ENCODE measurements at regions not wholly inside any gene's neighbourhood (a gene's known extent, or its start where the extent isn't known, plus 50 kb on each side); places are given as distances from the start of the nearest gene placed in this dataset.

DNA sequence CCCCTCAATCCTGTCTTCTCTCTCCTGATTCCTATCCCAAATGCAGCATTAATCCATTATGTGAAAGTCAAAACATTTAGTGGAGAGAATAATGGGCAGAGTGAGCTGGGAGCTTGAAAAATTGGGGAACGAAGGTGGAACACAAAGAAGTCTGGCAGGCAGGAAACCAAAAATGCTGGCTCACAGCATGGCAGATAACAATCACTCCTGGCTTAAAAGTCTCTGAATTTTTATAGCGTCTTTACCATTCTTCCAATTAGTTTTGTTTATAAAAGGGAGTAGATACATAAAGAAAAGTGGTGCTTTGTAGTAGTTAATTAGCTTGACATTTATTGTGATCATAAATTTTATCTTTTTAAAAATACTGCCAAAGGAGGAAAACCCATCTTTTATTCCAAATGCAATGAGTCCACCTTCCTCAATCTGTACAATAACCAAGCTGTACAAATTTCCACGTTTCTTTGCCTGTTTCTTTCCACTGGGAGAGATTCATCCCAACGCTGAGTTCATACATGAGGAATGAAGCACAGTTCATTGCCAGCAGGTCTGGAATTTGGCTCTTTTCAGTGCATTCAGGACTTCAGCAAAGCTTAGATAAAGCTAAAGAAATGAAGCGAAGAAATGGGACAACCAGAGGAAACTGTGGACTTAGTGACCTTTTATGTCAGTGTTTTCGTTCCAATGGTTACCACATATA lies 174.7 kb downstream of the HMHB1 start:
- Mint-ChIP-seq H3K27me3 (peaks cover 2% of the 10 kb centered on the region), H3K36me3 (no peaks in the 10 kb centered on the region), H3K9me3 (peaks cover 0 to 2% (median 0%) of the 10 kb centered on the region in 3 donors), H3K4me3 (no peak overlapping the region), H3K4me1 (peaks cover 4 to 6% (median 6%) of the 10 kb centered on the region in 3 donors), H3K27ac (no peak overlapping the region)

GRCh38 chr5:143987264-143987663 lies 175.3 kb downstream of the HMHB1 start:
- peaks cover 2% of the 10 kb centered on the region for H3K27me3 Mint-ChIP-seq
- H3K4me1 Mint-ChIP-seq, result peaks cover 4 to 6% (median 6%) of the 10 kb centered on the region in 3 donors
- H3K36me3 Mint-ChIP-seq, result no peaks in the 10 kb centered on the region
- H3K4me3 Mint-ChIP-seq, result no peak overlapping the region
- peaks cover 0 to 2% (median 0%) of the 10 kb centered on the region in 3 donors for H3K9me3 Mint-ChIP-seq
- H3K27ac Mint-ChIP-seq, result no peak overlapping the region

DNA sequence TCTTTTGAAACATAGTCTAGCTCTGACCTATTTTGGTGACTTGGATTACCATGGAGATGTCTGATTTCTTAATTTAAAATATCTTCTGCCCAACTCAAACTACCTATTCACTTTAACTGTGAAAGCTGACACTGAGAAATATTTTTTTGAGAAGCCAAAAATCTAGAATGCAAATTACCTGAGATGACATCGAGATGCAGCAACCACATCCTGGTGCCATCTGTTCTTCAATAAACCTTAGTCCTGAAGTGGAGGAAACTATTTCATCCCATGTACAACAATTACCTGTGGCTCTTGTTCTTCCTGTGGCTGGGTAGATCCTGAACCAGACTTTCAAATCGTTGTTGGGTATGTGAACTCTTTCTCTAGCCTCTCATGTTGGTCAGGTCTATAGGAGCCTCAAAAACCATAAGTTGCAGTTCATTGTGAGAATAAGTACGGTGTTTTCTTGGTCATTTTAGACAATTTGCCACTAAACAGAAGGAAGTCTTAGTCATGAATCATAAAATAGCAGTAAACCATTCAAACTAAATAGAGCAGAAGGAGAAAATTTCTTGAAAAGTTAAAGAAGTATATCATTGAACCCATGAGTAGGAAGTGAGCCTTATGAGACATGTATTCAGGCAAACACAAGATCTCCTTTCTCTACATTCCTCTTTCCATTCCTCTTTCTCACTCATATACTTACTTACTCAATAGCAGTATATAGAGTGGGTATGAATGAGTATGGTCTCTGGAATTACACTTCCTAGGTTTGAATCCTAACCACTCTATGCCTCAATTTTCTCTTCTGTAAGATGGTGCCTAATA lies 176.0 kb downstream of the HMHB1 start:
- peaks cover 0 to 2% (median 0%) of the 10 kb centered on the region in 3 donors for H3K9me3 Mint-ChIP-seq
- H3K36me3 Mint-ChIP-seq, result no peaks in the 10 kb centered on the region
- no peak overlapping the region for H3K27ac Mint-ChIP-seq
- peaks cover 2% of the 10 kb centered on the region for H3K27me3 Mint-ChIP-seq
- peaks cover 4 to 6% (median 6%) of the 10 kb centered on the region in 3 donors for H3K4me1 Mint-ChIP-seq
- peak overlapping the region in 1 of 4 donors; percentile 5 for H3K4me3 Mint-ChIP-seq

GRCh38 chr5:143992496-143992895 lies 178.0 kb downstream of the YIPF5 start:
- peaks cover 4 to 7% (median 6%) of the 10 kb centered on the region in 3 donors for H3K4me1 Mint-ChIP-seq
- H3K36me3 Mint-ChIP-seq, result no peaks in the 10 kb centered on the region
- no peak overlapping the region for H3K4me3 Mint-ChIP-seq
- H3K27me3 Mint-ChIP-seq, result no peaks in the 10 kb centered on the region
- no peak overlapping the region for H3K27ac Mint-ChIP-seq
- H3K9me3 Mint-ChIP-seq, result no peaks in the 10 kb centered on the region

DNA sequence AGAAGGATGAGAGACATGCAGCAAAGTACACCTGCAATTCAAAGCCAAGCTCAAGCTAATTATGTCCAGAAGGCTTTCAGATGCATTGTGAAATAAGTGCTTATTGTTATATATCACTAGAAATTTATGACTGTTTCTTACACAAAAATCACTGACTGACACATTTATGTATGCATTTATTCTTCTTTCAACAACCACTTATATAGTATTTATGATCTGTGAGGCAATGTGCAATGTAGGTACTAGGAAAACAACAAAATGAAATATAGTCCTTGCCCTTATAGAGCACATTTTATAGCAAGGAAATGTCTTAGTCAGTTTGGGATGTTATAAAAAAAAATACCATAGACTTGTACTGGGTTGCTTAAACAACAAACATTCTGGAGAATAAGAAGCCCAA lies 167.6 kb downstream of the YIPF5 start:
- H3K9me3 Mint-ChIP-seq, result no peaks in the 10 kb centered on the region
- no peak overlapping the region for H3K4me3 Mint-ChIP-seq
- H3K27me3 Mint-ChIP-seq, result no peaks in the 10 kb centered on the region
- no peaks in the 10 kb centered on the region for H3K4me1 Mint-ChIP-seq
- H3K36me3 Mint-ChIP-seq, result no peaks in the 10 kb centered on the region
- H3K27ac Mint-ChIP-seq, result no peak overlapping the region

GRCh38 chr5:144003636-144004035 lies 166.8 kb downstream of the YIPF5 start:
- H3K4me3 Mint-ChIP-seq, result no peak overlapping the region
- no peaks in the 10 kb centered on the region for H3K36me3 Mint-ChIP-seq
- H3K27ac Mint-ChIP-seq, result no peak overlapping the region
- H3K27me3 Mint-ChIP-seq, result no peaks in the 10 kb centered on the region
- no peaks in the 10 kb centered on the region for H3K9me3 Mint-ChIP-seq
- H3K4me1 Mint-ChIP-seq, result no peaks in the 10 kb centered on the region

DNA sequence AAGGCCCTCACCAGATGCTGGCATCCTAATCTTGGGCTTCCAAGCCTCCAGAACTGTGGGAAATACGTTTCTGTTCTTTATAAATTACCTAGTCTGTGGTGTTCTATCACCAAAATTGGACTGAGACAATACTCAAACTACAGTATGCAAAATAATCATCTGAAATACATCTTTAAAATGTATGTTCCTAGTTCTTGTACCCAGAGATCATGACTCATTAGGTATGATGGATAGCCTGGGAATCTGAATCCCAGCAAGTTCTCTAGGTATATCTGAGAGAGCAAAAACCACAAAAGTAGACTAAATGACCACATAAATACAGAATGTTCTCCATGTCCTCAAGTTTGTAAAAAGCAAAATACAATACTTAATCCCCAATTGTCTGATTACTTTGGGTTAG lies 166.3 kb downstream of the YIPF5 start:
- no peak overlapping the region for H3K4me3 Mint-ChIP-seq
- H3K4me1 Mint-ChIP-seq, result no peaks in the 10 kb centered on the region
- H3K9me3 Mint-ChIP-seq, result no peaks in the 10 kb centered on the region
- no peak overlapping the region for H3K27ac Mint-ChIP-seq
- H3K36me3 Mint-ChIP-seq, result no peaks in the 10 kb centered on the region
- no peaks in the 10 kb centered on the region for H3K27me3 Mint-ChIP-seq

GRCh38 chr5:144004751-144005150 lies 165.7 kb downstream of the YIPF5 start:
- Mint-ChIP-seq H3K4me1 (no peaks in the 10 kb centered on the region), H3K27ac (no peak overlapping the region), H3K4me3 (no peak overlapping the region), H3K9me3 (no peaks in the 10 kb centered on the region), H3K36me3 (no peaks in the 10 kb centered on the region), H3K27me3 (no peaks in the 10 kb centered on the region)

- H3K4me3 Mint-ChIP-seq, result no peak overlapping the region
- H3K27me3 Mint-ChIP-seq, result peaks cover 3% of the 10 kb centered on the region
- H3K9me3 Mint-ChIP-seq, result peaks cover under 1 to 5% (median 3%) of the 10 kb centered on the region in 3 donors
- no peaks in the 10 kb centered on the region for H3K4me1 Mint-ChIP-seq
- peaks cover 2% of the 10 kb centered on the region for H3K36me3 Mint-ChIP-seq
- H3K27ac Mint-ChIP-seq, result no peak overlapping the region
These were observed 161.3 kb downstream of the YIPF5 start for GRCh38 chr5:144009116-144009515.

DNA sequence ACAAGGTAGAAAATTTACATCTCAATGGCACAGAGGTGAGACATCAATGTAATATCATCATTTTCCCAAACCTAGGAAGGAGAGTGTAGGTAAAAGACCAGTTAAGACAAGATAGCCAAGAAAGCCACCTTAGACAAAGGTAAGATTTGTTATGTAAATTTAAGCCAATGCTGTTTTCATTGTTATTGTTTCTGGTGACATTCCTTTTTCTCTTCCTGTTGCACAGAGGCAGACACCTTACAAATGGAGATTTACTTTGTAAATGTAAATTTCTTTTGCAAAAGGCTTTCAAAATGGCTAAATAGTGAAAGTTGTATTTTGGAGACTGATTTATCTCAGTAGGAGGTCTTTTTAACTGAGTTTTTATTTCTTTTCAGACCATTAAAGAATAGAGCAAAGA lies 159.1 kb downstream of the YIPF5 start:
- peaks cover 3% of the 10 kb centered on the region for H3K27me3 Mint-ChIP-seq
- peaks cover 5% of the 10 kb centered on the region for H3K36me3 Mint-ChIP-seq
- no peak overlapping the region for H3K4me3 Mint-ChIP-seq
- no peak overlapping the region for H3K27ac Mint-ChIP-seq
- H3K9me3 Mint-ChIP-seq, result peaks cover 3 to 5% (median 3%) of the 10 kb centered on the region in 3 donors
- H3K4me1 Mint-ChIP-seq, result peaks cover 0 to 2% (median 0%) of the 10 kb centered on the region in 3 donors

- no peak overlapping the region for H3K27ac Mint-ChIP-seq
- peaks cover 5% of the 10 kb centered on the region for H3K36me3 Mint-ChIP-seq
- H3K27me3 Mint-ChIP-seq, result peaks cover 4% of the 10 kb centered on the region
- H3K4me1 Mint-ChIP-seq, result peaks cover 0 to 2% (median 0%) of the 10 kb centered on the region in 3 donors
- H3K4me3 Mint-ChIP-seq, result no peak overlapping the region
- H3K9me3 Mint-ChIP-seq, result peaks cover 3 to 5% (median 3%) of the 10 kb centered on the region in 3 donors
These were observed 156.6 kb downstream of the YIPF5 start for GRCh38 chr5:144013816-144014215.

DNA sequence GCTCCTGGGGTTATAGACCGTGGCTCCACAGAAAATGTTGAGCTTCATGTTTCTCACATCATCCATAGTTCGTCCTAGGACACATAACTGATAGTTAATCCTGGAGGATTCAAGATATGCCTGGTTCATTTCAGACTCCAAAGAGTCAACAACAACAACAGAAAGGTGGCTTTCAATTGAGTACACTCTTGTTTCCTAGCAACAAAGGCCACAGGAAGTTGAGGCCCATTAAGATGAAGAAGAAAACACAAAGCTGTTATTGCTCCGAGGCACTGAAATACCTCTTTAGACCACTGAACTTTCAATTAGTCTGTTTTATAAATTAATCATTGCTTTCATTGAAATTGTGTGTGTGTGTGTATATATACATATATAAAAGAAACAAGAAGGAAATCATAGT lies 154.5 kb downstream of the YIPF5 start:
- Mint-ChIP-seq H3K27ac (no peak overlapping the region), H3K4me3 (no peak overlapping the region), H3K27me3 (peaks cover 8% of the 10 kb centered on the region), H3K36me3 (peaks cover 4% of the 10 kb centered on the region), H3K4me1 (peaks cover 0 to 2% (median 0%) of the 10 kb centered on the region in 3 donors), H3K9me3 (peaks cover 5 to 8% (median 7%) of the 10 kb centered on the region in 3 donors)

DNA sequence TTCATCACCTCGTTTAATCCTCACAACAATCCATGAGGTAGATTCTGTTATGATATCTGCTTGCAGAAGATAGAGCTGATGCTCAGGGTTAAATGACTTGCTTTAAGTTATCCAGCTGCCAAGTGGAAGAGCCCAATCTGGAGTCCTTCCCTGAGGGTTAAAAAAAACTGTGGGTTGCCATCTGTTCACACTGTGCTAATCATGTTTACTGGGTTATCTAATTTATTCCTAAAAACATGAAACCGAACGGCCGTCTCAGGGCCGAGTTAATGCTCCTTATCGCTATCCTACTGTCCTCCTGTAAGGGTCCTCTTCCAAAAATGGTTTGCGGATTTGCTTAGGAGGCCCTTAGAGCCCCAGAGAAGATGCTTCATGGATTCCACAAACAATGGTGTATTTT lies 153.3 kb downstream of the YIPF5 start:
- H3K4me3 Mint-ChIP-seq, result no peak overlapping the region
- peaks cover 3% of the 10 kb centered on the region for H3K36me3 Mint-ChIP-seq
- H3K4me1 Mint-ChIP-seq, result peaks cover 0 to 2% (median 0%) of the 10 kb centered on the region in 3 donors
- peaks cover 7 to 11% (median 8%) of the 10 kb centered on the region in 3 donors for H3K9me3 Mint-ChIP-seq
- peaks cover 8% of the 10 kb centered on the region for H3K27me3 Mint-ChIP-seq
- H3K27ac Mint-ChIP-seq, result no peak overlapping the region

DNA sequence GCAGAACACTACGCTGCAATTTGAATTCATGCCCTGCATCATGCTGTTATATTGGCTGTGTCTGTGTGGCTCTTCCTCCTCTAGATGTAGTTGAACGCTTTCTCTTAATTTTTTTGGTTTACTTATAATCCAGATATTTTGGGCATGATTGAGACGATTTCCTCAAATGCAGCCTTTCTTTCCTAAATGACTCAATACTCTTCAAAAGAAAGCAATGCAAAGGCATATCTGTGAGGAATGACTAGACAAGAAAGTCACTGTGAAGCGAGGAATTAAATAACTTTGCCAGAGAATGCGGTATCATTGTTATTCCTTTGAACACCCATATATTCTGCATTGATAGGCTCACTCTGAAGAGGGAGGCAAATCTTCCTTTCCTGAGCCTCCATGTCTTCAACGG lies 152.8 kb downstream of the YIPF5 start:
- H3K27ac Mint-ChIP-seq, result no peak overlapping the region
- peaks cover 3% of the 10 kb centered on the region for H3K36me3 Mint-ChIP-seq
- peaks cover 7 to 16% (median 8%) of the 10 kb centered on the region in 3 donors for H3K9me3 Mint-ChIP-seq

GRCh38 chr5:144024090-144024489 lies 146.4 kb downstream of the YIPF5 start:
- peaks cover 5 to 10% (median 7%) of the 10 kb centered on the region in 3 donors for H3K9me3 Mint-ChIP-seq
- peaks cover 4% of the 10 kb centered on the region for H3K27me3 Mint-ChIP-seq
- no peak overlapping the region for H3K4me3 Mint-ChIP-seq
- no peak overlapping the region for H3K27ac Mint-ChIP-seq
- no peaks in the 10 kb centered on the region for H3K36me3 Mint-ChIP-seq
- H3K4me1 Mint-ChIP-seq, result peaks cover 0 to 2% (median 0%) of the 10 kb centered on the region in 3 donors

More for the DNA sequence above, 152.8 kb downstream of the YIPF5 start:
- Mint-ChIP-seq H3K27me3 (peaks cover 8% of the 10 kb centered on the region), H3K4me3 (no peak overlapping the region), H3K4me1 (peaks cover 0 to 2% (median 0%) of the 10 kb centered on the region in 3 donors)
